ENCODE measurements at regions not wholly inside any gene's neighbourhood (a gene's known extent, or its start where the extent isn't known, plus 50 kb on each side); places are given as distances from the start of the nearest gene placed in this dataset.
A peak's percentile ranks its signal among the peaks of the same experiment; 100 is the strongest.

- TF ChIP-seq CTCF (IDR thresholded peaks at IDR 0.05; ENCODE audit: control insufficient read depth, extremely low read depth, insufficient read depth) = no peak
Observed at GRCh38 chr1:93808871-93809270, 70.1 kb downstream of the DNTTIP2 start.

GRCh38 chr1:93807311-93807930 is 71.6 kb downstream of the DNTTIP2 start:
- TF ChIP-seq CTCF (IDR thresholded peaks at IDR 0.05; ENCODE audit: control insufficient read depth, extremely low read depth, insufficient read depth) = no peak
- no peak for DNase-seq (ENCODE audit: low read depth)
- no peak overlapping the region for H3K4me3 ChIP-seq (ENCODE audit: low read depth, low read length)

More at GRCh38 chr1:93808871-93809270, 70.1 kb downstream of the DNTTIP2 start:
- H3K4me3 ChIP-seq (ENCODE audit: low read depth, low read length) = no peak overlapping the region
- no peak for DNase-seq (ENCODE audit: low read depth)

GRCh38 chr1:93805027-93805610 is 73.9 kb downstream of the DNTTIP2 start:
- no peak overlapping the region for H3K4me3 ChIP-seq (ENCODE audit: low read depth, low read length)
- no peak for DNase-seq (ENCODE audit: low read depth)
- no peak for TF ChIP-seq CTCF (IDR thresholded peaks at IDR 0.05; ENCODE audit: control insufficient read depth, extremely low read depth, insufficient read depth)

GRCh38 chr1:93804412-93804811 is 74.6 kb downstream of the DNTTIP2 start:
- no peak for DNase-seq (ENCODE audit: low read depth)
- no peak overlapping the region for H3K4me3 ChIP-seq (ENCODE audit: low read depth, low read length)
- no peak for TF ChIP-seq CTCF (IDR thresholded peaks at IDR 0.05; ENCODE audit: control insufficient read depth, extremely low read depth, insufficient read depth)

- TF ChIP-seq CTCF (IDR thresholded peaks at IDR 0.05; ENCODE audit: control insufficient read depth, extremely low read depth, insufficient read depth) = no peak
- no peak for DNase-seq (ENCODE audit: low read depth)
- no peak overlapping the region for H3K4me3 ChIP-seq (ENCODE audit: low read depth, low read length)
Observed at GRCh38 chr1:93801471-93801870, 77.5 kb downstream of the DNTTIP2 start.

GRCh38 chr1:93800856-93801255 is 78.2 kb downstream of the DNTTIP2 start:
- no peak for TF ChIP-seq CTCF (IDR thresholded peaks at IDR 0.05; ENCODE audit: control insufficient read depth, extremely low read depth, insufficient read depth)
- DNase-seq (ENCODE audit: low read depth) = no peak
- no peak overlapping the region for H3K4me3 ChIP-seq (ENCODE audit: low read depth, low read length)

- DNase-seq (ENCODE audit: low read depth) = peak; percentile 10
- no peak overlapping the region for H3K4me3 ChIP-seq (ENCODE audit: low read depth, low read length)
- TF ChIP-seq CTCF (IDR thresholded peaks at IDR 0.05; ENCODE audit: control insufficient read depth, extremely low read depth, insufficient read depth) = no peak
Observed at GRCh38 chr1:93798291-93798690, 80.7 kb downstream of the DNTTIP2 start.

Data from LNCaP clone FGC (cell line).